Adrenal gland (tissue), 9 donors: ENCODE measurements at regions not wholly inside any gene's neighbourhood (a gene's known extent, or its start where the extent isn't known, plus 50 kb on each side); places are given as distances from the start of the nearest gene placed in this dataset.

Experiments
- DNase-seq, 7 donors: peaks; one replicate each; pipeline ENCODE4 v3.0.0-alpha.2; 2019 to 2020
- H3K27ac ChIP-seq, 5 donors: fragments of 200-600 bp; sonication (generic) in 4 of 5; 1 replicate in 3 of 5; 2 replicates in 2 of 5; pipeline versions ENCODE4 v1.5.1 to v1.8.0; 2016 to 2020; ENCODE audit warnings: mild to moderate bottlenecking in 1 of 5
- H3K27me3 ChIP-seq: fragments of 200-600 bp; 2 replicates; pipeline ENCODE4 v1.8.0; 2021
- H3K36me3 ChIP-seq, 2 donors: fragments of 200-600 bp; replicated peaks in 1 of 2; 1 replicate in 1 of 2; 2 replicates in 1 of 2; pipeline versions ENCODE4 v1.5.1 to v1.8.0; 2018 to 2022
- H3K4me1 ChIP-seq, 2 donors: fragments of 200-600 bp; replicated peaks in 1 of 2; 1 replicate in 1 of 2; 2 replicates in 1 of 2; pipeline versions ENCODE4 v1.5.1 to v1.8.0; 2018 to 2021
- H3K4me3 ChIP-seq, 4 donors: fragments of 200-600 bp; sonication (generic) in 3 of 4; one replicate each; pipeline ENCODE4 v1.5.1; 2016 to 2018
- H3K9me3 ChIP-seq, 3 donors: fragments of 200-600 bp; sonication (generic) in 1 of 3; replicated peaks in 1 of 3; 1 replicate in 2 of 3; 2 replicates in 1 of 3; pipeline versions ENCODE4 v1.5.1 to v1.8.0; 2016 to 2021
- CTCF ChIP-seq, 6 experiments: fragments of 450-650 bp in 4 of 6; fragments of 200-600 bp in 2 of 6; sonication (generic) in 1 of 6; IDR thresholded peaks; 1 replicate in 5 of 6; 2 replicates in 1 of 6; pipeline versions ENCODE4 v1.5.1 to v1.8.0; 2016 to 2021; ENCODE audit warnings: antibody characterized with exemption in 6 of 6, mild to moderate bottlenecking in 2 of 6, moderate library complexity in 1 of 6
- POLR2A ChIP-seq, 2 donors: fragments of 450-650 bp; IDR thresholded peaks; one replicate each; pipeline ENCODE4 v1.6.1; 2017; ENCODE audit warnings: antibody characterized with exemption in 2 of 2, mild to moderate bottlenecking in 2 of 2, moderate library complexity in 1 of 2
- WGBS, 4 donors: extraction: QIAGEN DNeasy Blood & Tissue Kit in 2 of 4; methylation state at CpG; one replicate each; pipeline versions ENCODE4 v1.1.5 to v1.1.7; 2013 to 2017; 5-methylcytosine and 5-hydroxymethylcytosine counted together
- intact Hi-C, 2 donors: fragments of 100-400 bp; cut with DNase I; formaldehyde crosslinking; loops; one replicate each; pipeline versions ENCODE4 v1.14.1 to v1.15.0; 2022 to 2023
- donor health status: healthy with polysubstance abuse.
- donor health status: Bipolar disorder and iron deficiency.
- donor health status: DM: yes; HTN: yes; CAD: no.
- donor health status: DM: no; HTN: no; CAD: no.
- donor health status: DM: no; HTN: no; CAD: no.

GRCh38 chr4:171186700-171187099, 626.5 kb upstream of the GALNTL6 start:
- Histone ChIP-seq H3K27ac (no peak overlapping the region), H3K4me3 (no peak overlapping the region), H3K36me3 (no peaks in the 10 kb centered on the region), H3K27me3 (no peaks in the 10 kb centered on the region), H3K9me3 (no peaks in the 10 kb centered on the region), H3K4me1 (no peaks in the 10 kb centered on the region)
- 66 to 83% (median 73%) methylated on average over 2 of the region's 2 CpGs for WGBS, 4 donors
- intact Hi-C loops: no loop called here
- no peak for TF ChIP-seq CTCF (IDR thresholded peaks at IDR 0.05)
- no peak for TF ChIP-seq POLR2A (IDR thresholded peaks at IDR 0.05)
- DNase-seq: no peak

GRCh38 chr4:171181090-171181489, 632.1 kb upstream of the GALNTL6 start:
- Histone ChIP-seq H3K4me1 (no peaks in the 10 kb centered on the region), H3K27ac (no peak overlapping the region), H3K9me3 (no peaks in the 10 kb centered on the region), H3K27me3 (no peaks in the 10 kb centered on the region), H3K36me3 (no peaks in the 10 kb centered on the region), H3K4me3 (no peak overlapping the region)
- no peak for DNase-seq
- intact Hi-C loops: no loop called here
- TF ChIP-seq POLR2A (IDR thresholded peaks at IDR 0.05): no peak
- TF ChIP-seq CTCF (IDR thresholded peaks at IDR 0.05): no peak
- 69 to 88% (median 75%) methylated on average over 1 of the region's 1 CpG for WGBS, 4 donors

- H3K36me3 ChIP-seq: no peaks in the 10 kb centered on the region
- H3K27me3 ChIP-seq: no peaks in the 10 kb centered on the region
- no peaks in the 10 kb centered on the region for H3K9me3 ChIP-seq
- no peak overlapping the region for H3K4me3 ChIP-seq
- intact Hi-C loops: no loop called here
- no peaks in the 10 kb centered on the region for H3K4me1 ChIP-seq
- no peak for DNase-seq
- no peak overlapping the region for H3K27ac ChIP-seq
- no peak for TF ChIP-seq CTCF (IDR thresholded peaks at IDR 0.05)
Observed at GRCh38 chr4:171170671-171171070, 642.5 kb upstream of the GALNTL6 start.

GRCh38 chr4:171169396-171169795, 643.8 kb upstream of the GALNTL6 start:
- no peaks in the 10 kb centered on the region for H3K27me3 ChIP-seq
- DNase-seq: no peak
- no peaks in the 10 kb centered on the region for H3K4me1 ChIP-seq
- TF ChIP-seq POLR2A (IDR thresholded peaks at IDR 0.05): no peak
- TF ChIP-seq CTCF (IDR thresholded peaks at IDR 0.05): no peak
- WGBS, 4 donors: 56 to 80% (median 75%) methylated on average over 3 to 4 of the region's 4 CpGs
- no peak overlapping the region for H3K27ac ChIP-seq
- intact Hi-C loops: no loop called here
- no peak overlapping the region for H3K4me3 ChIP-seq
- no peaks in the 10 kb centered on the region for H3K36me3 ChIP-seq
- H3K9me3 ChIP-seq: no peaks in the 10 kb centered on the region
